B cell (primary cell): ENCODE measurements at regions not wholly inside any gene's neighbourhood (a gene's known extent, or its start where the extent isn't known, plus 50 kb on each side); places are given as distances from the start of the nearest gene placed in this dataset.

Source experiments
- ATAC-seq: fragments of 200-7000 bp; cut with Tn5 transposase; one replicate; pipeline ENCODE4 v1.10.0; 2021; ENCODE audit warnings: low read depth, mild to moderate bottlenecking, moderate number of reproducible peaks, moderate library complexity
- CTCF ChIA-PET: fragments of 350-600 bp; sonication (Branson Sonifier 250); formaldehyde crosslinking; loops from one replicate; lab custom pipeline; 2021; ENCODE audit warnings: antibody characterized with exemption, inconsistent platforms; lab: Charles Lee
- POLR2A ChIA-PET: fragments of 350-600 bp; sonication (Branson Sonifier 250); formaldehyde crosslinking; loops from one replicate; lab custom pipeline; 2021; ENCODE audit warnings: antibody characterized with exemption; lab: Charles Lee
- DNase-seq: peaks from one replicate; pipeline ENCODE4 v3.0.0; 2013
- H2AFZ ChIP-seq: 2 replicates; pipeline ENCODE4 v1.6.1; 2012; ENCODE audit warnings: mild to moderate bottlenecking, low read depth, low read length; ENCODE audit not compliant: insufficient read depth, poor library complexity, severe bottlenecking
- H3K27ac ChIP-seq, 2 donors: 1 replicate in 1 of 2; 2 replicates in 1 of 2; pipeline ENCODE4 v1.5.1; 2012 to 2013; ENCODE audit warnings: low read length in 2 of 2, mild to moderate bottlenecking in 2 of 2, moderate library complexity in 1 of 2
- H3K27me3 ChIP-seq, 4 experiments: fragments of 200-600 bp in 1 of 4; sonication (generic) in 1 of 4; replicated peaks in 1 of 4; 1 replicate in 2 of 4; 2 replicates in 2 of 4; pipeline versions ENCODE4 v1.6.1 to v1.7.0; 2013 to 2016; ENCODE audit warnings: low read length in 3 of 4, mild to moderate bottlenecking in 2 of 4, mixed read lengths in 1 of 4, moderate library complexity in 1 of 4; ENCODE audit not compliant: insufficient read depth in 4 of 4, control insufficient read depth in 3 of 4; ENCODE audit errors: control extremely low read depth in 1 of 4
- H3K36me3 ChIP-seq, 2 experiments: replicated peaks in 1 of 2; 1 replicate in 1 of 2; 2 replicates in 1 of 2; pipeline versions ENCODE4 v1.6.1 to v1.7.1; 2013; ENCODE audit warnings: low read length in 1 of 2; ENCODE audit not compliant: insufficient read depth in 2 of 2, control insufficient read depth in 1 of 2; ENCODE audit errors: control extremely low read depth in 1 of 2, extremely low read depth in 1 of 2
- H3K4me1 ChIP-seq, 2 donors: fragments of 200-600 bp in 1 of 2; sonication (generic) in 1 of 2; 1 replicate in 1 of 2; 2 replicates in 1 of 2; pipeline versions ENCODE4 v1.5.1 to v1.6.1; 2013 to 2017; ENCODE audit warnings: low read length in 2 of 2; ENCODE audit not compliant: control insufficient read depth in 2 of 2, insufficient read depth in 2 of 2
- H3K4me2 ChIP-seq: replicated peaks from 2 replicates; pipeline ENCODE3; 2012; ENCODE audit warnings: mild to moderate bottlenecking, low read depth, low read length; ENCODE audit not compliant: poor library complexity, severe bottlenecking
- H3K4me3 ChIP-seq, 5 experiments: fragments of 200-600 bp in 1 of 5; sonication (generic) in 1 of 5; 1 replicate in 3 of 5; 2 replicates in 2 of 5; pipeline versions ENCODE4 v1.5.1 to v1.7.0; 2011 to 2016; ENCODE audit warnings: low read length in 4 of 5, mild to moderate bottlenecking in 4 of 5, low read depth in 2 of 5, control low read depth in 1 of 5, moderate library complexity in 1 of 5; ENCODE audit not compliant: insufficient read depth in 1 of 5; ENCODE audit errors: control extremely low read depth in 1 of 5, extremely low read depth in 1 of 5
- H3K79me2 ChIP-seq: fragments of 200-600 bp; sonication (generic); one replicate; pipeline ENCODE4 v1.6.0; 2016; ENCODE audit warnings: low read length; ENCODE audit not compliant: control insufficient read depth, insufficient read depth
- H3K9ac ChIP-seq: fragments of 200-600 bp; sonication (generic); 2 replicates; pipeline ENCODE4 v1.6.1; 2017; ENCODE audit warnings: mild to moderate bottlenecking, low read length, moderate library complexity
- H3K9me3 ChIP-seq, 3 donors: one replicate each; pipeline versions ENCODE4 v1.6.1 to v1.7.1; 2013; ENCODE audit warnings: low read length in 2 of 3; ENCODE audit not compliant: control insufficient read depth in 2 of 3, insufficient read depth in 1 of 3; ENCODE audit errors: control extremely low read depth in 1 of 3
- H4K20me1 ChIP-seq: 2 replicates; pipeline ENCODE4 v1.6.0; 2012; ENCODE audit warnings: mild to moderate bottlenecking, low read length; ENCODE audit not compliant: insufficient read depth, control insufficient read depth, poor library complexity, severe bottlenecking
- H3K27ac Mint-ChIP-seq: one replicate; pipeline ENCODE4 v1.8.0; 2021; ENCODE audit warnings: mixed read lengths
- H3K27me3 Mint-ChIP-seq: one replicate; pipeline ENCODE4 v1.8.0; 2021; ENCODE audit warnings: mixed read lengths
- H3K4me1 Mint-ChIP-seq: one replicate; pipeline ENCODE4 v1.8.0; 2021; ENCODE audit warnings: mixed read lengths
- H3K4me3 Mint-ChIP-seq: one replicate; pipeline ENCODE4 v1.8.0; 2021; ENCODE audit warnings: mixed read lengths
- H3K9me3 Mint-ChIP-seq: one replicate; pipeline ENCODE4 v1.8.0; 2022; ENCODE audit warnings: mixed read lengths; ENCODE audit not compliant: insufficient read depth
- EZH2 ChIP-seq: IDR thresholded peaks from 2 replicates; pipeline ENCODE4 v1.6.1; 2012; ENCODE audit warnings: borderline replicate concordance, low read depth, mild to moderate bottlenecking, moderate library complexity, low read length; ENCODE audit not compliant: insufficient read depth, poor library complexity, severe bottlenecking
- WGBS: methylation state at CpG from one replicate; pipeline ENCODE4 v1.1.5; 2013; ENCODE audit warnings: missing lambda C conversion rate; ENCODE audit not compliant: insufficient coverage; 5-methylcytosine and 5-hydroxymethylcytosine counted together
- intact Hi-C: fragments of 100-400 bp; cut with micrococcal nuclease; formaldehyde crosslinking; loops from one replicate; pipeline ENCODE4 v1.10.0; 2022
- TF ChIP-seq, protein P1 (sequence below): fragments of 200-600 bp; IDR thresholded peaks from one replicate; pipeline ENCODE4 v1.8.0; 2022; ENCODE audit warnings: antibody characterized with exemption, mild to moderate bottlenecking

DNA sequence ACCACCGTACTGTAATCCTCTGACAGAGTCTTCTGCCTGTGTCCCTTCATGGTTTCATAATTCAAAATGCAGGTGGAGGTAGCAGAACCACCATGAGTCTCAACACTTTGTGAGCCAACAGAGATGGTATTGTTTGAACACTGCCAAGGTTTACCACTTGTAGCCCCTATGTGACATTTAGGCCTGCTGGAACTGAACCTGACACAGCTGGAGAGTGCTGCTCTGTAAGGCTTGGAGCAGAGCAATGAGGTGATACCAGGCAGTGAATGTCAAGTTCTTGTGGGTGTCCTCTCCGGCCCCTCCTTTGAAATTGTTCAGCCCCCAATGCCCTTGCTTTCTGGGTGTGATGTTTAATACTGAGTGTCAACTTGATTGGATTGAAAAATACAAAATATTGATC is 1042.9 kb downstream of the ARAP2 start:
- H3K27me3 ChIP-seq: no peaks in the 10 kb centered on the region
- intact Hi-C loops: no loop called here
- H3K4me2 ChIP-seq: no peak overlapping the region
- H3K27ac Mint-ChIP-seq: no peak overlapping the region
- H3K79me2 ChIP-seq: no peaks in the 10 kb centered on the region
- ChIA-PET CTCF (no interaction called here), POLR2A (no interaction called here)
- no peaks in the 10 kb centered on the region for H3K27me3 Mint-ChIP-seq
- ATAC-seq (no peak), DNase-seq (no peak)
- no peaks in the 10 kb centered on the region for H4K20me1 ChIP-seq
- no peaks in the 10 kb centered on the region for H3K4me1 Mint-ChIP-seq
- no peaks in the 10 kb centered on the region for H3K4me1 ChIP-seq
- H3K9me3 Mint-ChIP-seq: peaks cover 3% of the 10 kb centered on the region
- WGBS: 100% methylated on average over 1 of the region's 2 CpGs
- H3K4me3 ChIP-seq: no peak overlapping the region
- no peaks in the 10 kb centered on the region for H3K36me3 ChIP-seq
- no peak overlapping the region for H3K9ac ChIP-seq
- no peak overlapping the region for H3K27ac ChIP-seq
- no peaks in the 10 kb centered on the region for H3K9me3 ChIP-seq
- H3K4me3 Mint-ChIP-seq: no peak overlapping the region
- TF ChIP-seq, protein P1, sequence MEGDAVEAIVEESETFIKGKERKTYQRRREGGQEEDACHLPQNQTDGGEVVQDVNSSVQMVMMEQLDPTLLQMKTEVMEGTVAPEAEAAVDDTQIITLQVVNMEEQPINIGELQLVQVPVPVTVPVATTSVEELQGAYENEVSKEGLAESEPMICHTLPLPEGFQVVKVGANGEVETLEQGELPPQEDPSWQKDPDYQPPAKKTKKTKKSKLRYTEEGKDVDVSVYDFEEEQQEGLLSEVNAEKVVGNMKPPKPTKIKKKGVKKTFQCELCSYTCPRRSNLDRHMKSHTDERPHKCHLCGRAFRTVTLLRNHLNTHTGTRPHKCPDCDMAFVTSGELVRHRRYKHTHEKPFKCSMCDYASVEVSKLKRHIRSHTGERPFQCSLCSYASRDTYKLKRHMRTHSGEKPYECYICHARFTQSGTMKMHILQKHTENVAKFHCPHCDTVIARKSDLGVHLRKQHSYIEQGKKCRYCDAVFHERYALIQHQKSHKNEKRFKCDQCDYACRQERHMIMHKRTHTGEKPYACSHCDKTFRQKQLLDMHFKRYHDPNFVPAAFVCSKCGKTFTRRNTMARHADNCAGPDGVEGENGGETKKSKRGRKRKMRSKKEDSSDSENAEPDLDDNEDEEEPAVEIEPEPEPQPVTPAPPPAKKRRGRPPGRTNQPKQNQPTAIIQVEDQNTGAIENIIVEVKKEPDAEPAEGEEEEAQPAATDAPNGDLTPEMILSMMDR: no peak
- TF ChIP-seq EZH2: no peak
- no peak overlapping the region for H2AFZ ChIP-seq

DNA sequence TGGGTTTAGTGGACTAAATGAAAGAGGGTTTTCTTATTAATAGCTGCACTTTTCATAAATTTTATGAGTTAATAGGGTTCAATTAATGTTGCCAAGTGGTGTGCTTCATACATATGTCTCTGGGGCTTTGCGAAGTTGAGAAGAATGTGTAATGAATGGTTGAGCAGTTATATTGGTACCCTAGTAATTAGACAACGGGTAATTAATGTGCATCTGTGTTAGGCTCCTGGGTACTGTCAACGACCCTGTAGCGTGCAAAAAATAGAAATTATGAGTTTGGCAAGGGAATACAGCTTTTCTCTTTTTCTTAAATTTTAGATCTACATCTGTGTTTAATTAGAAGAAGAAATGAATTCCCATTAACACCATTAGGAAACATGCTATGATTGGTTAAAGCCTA is 1027.7 kb downstream of the ARAP2 start:
- Histone ChIP-seq H3K27ac (no peak overlapping the region), H3K36me3 (no peaks in the 10 kb centered on the region), H3K4me3 (no peak overlapping the region), H2AFZ (no peak overlapping the region), H3K4me2 (no peak overlapping the region), H4K20me1 (no peaks in the 10 kb centered on the region), H3K9me3 (no peaks in the 10 kb centered on the region), H3K4me1 (no peaks in the 10 kb centered on the region), H3K9ac (no peak overlapping the region), H3K27me3 (no peaks in the 10 kb centered on the region), H3K79me2 (no peaks in the 10 kb centered on the region)
- Mint-ChIP-seq H3K27ac (no peak overlapping the region), H3K9me3 (no peaks in the 10 kb centered on the region), H3K4me1 (no peaks in the 10 kb centered on the region), H3K4me3 (no peak overlapping the region), H3K27me3 (no peaks in the 10 kb centered on the region)
- DNase-seq (no peak), ATAC-seq (no peak)
- no peak for TF ChIP-seq EZH2
- TF ChIP-seq, protein P1: no peak
- CTCF ChIA-PET: no interaction called here
- intact Hi-C loops: no loop called here
- 91% methylated on average over 1 of the region's 4 CpGs for WGBS
- POLR2A ChIA-PET: no interaction called here
